SKM-1 (cell line): ENCODE measurements at regions not wholly inside any gene's neighbourhood (a gene's known extent, or its start where the extent isn't known, plus 50 kb on each side); places are given as distances from the start of the nearest gene placed in this dataset.
"Not testable (repeated sequence)": the region's sequence is repeated elsewhere in the genome, so short reads cannot be mapped to it uniquely, and the experiment has no call there.

Experiments
- DNase-seq: peaks from one replicate; lab custom pipeline; 2025; ENCODE audit not compliant: unreplicated experiment; lab: John Stamatoyannopoulos, UW

- no peak for DNase-seq
These were observed 110.2 kb upstream of the RREB1 start for GRCh38 chr6:6997263-6998193.

- no peak for DNase-seq
These were observed 109.6 kb upstream of the RREB1 start for GRCh38 chr6:6998194-6998569.

- no peak for DNase-seq
These were observed 106.7 kb upstream of the RREB1 start for GRCh38 chr6:7000825-7001777.

- no peak for DNase-seq
These were observed 104.7 kb upstream of the RREB1 start for GRCh38 chr6:7003041-7003440.

- no peak for DNase-seq
These were observed 103.0 kb upstream of the RREB1 start for GRCh38 chr6:7004581-7005297.

GRCh38 chr6:7006515-7007191 lies 101.1 kb upstream of the RREB1 start:
- DNase-seq, result no peak

GRCh38 chr6:7008451-7008988 lies 99.2 kb upstream of the RREB1 start:
- DNase-seq, result no peak

- DNase-seq, result no peak
These were observed 91.5 kb upstream of the RREB1 start for GRCh38 chr6:7016226-7016625.

- peak; percentile 28 for DNase-seq
These were observed 86.5 kb upstream of the RREB1 start for GRCh38 chr6:7021301-7021700.

- no peak for DNase-seq
These were observed 81.9 kb upstream of the RREB1 start for GRCh38 chr6:7025861-7026260.

- DNase-seq, result not testable (repeated sequence)
These were observed 78.8 kb upstream of the RREB1 start for GRCh38 chr6:7028963-7029362.

- DNase-seq, result not testable (repeated sequence)
These were observed 76.8 kb upstream of the RREB1 start for GRCh38 chr6:7030968-7031367.

- DNase-seq, result no peak
These were observed 74.6 kb upstream of the RREB1 start for GRCh38 chr6:7033202-7033601.

- no peak for DNase-seq
These were observed 73.7 kb upstream of the RREB1 start for GRCh38 chr6:7034055-7034454.

GRCh38 chr6:7035837-7036249 lies 71.9 kb upstream of the RREB1 start:
- DNase-seq, result no peak

GRCh38 chr6:7041511-7042026 lies 66.2 kb upstream of the RREB1 start:
- DNase-seq, result no peak

GRCh38 chr6:7042056-7042653 lies 65.6 kb upstream of the RREB1 start:
- peak; percentile 28 for DNase-seq

GRCh38 chr6:7042654-7043545 lies 64.9 kb upstream of the RREB1 start:
- no peak for DNase-seq

- DNase-seq, result no peak
These were observed 62.4 kb upstream of the RREB1 start for GRCh38 chr6:7045331-7045730.
